ENCODE measurements at regions not wholly inside any gene's neighbourhood (a gene's known extent, or its start where the extent isn't known, plus 50 kb on each side); places are given as distances from the start of the nearest gene placed in this dataset.

GRCh38 chr3:159817126-159817525, 171.5 kb upstream of the IL12A start:
- H3K4me1 ChIP-seq (ENCODE audit: control insufficient read depth in 1 of 2, insufficient read depth in 2 of 2, low read length in 2 of 2), result peaks cover 3 to 7% of the 10 kb centered on the region in 2 donors
- no peak for ATAC-seq (ENCODE audit: low FRiP score)
- no peak overlapping the region for H3K4me3 ChIP-seq (ENCODE audit: low read length in 2 of 2)
- no peaks in the 10 kb centered on the region for H3K27me3 ChIP-seq (ENCODE audit: control insufficient read depth in 1 of 2, insufficient read depth in 2 of 2, low read length in 1 of 2)
- WGBS, 2 donors, result 82 to 86% methylated on average over 6 of the region's 6 CpGs
- no peak for DNase-seq
- no peaks in the 10 kb centered on the region for H3K9me3 ChIP-seq (ENCODE audit: control insufficient read depth, low read length)
- no peaks in the 10 kb centered on the region for H3K36me3 ChIP-seq (ENCODE audit: control insufficient read depth in 1 of 2, insufficient read depth in 2 of 2, low read length in 1 of 2)
- intact Hi-C loops (cut with DNase I), result no loop called here
- no peak overlapping the region for H3K27ac ChIP-seq (ENCODE audit: low read depth in 1 of 2, low read length in 2 of 2)

DNA sequence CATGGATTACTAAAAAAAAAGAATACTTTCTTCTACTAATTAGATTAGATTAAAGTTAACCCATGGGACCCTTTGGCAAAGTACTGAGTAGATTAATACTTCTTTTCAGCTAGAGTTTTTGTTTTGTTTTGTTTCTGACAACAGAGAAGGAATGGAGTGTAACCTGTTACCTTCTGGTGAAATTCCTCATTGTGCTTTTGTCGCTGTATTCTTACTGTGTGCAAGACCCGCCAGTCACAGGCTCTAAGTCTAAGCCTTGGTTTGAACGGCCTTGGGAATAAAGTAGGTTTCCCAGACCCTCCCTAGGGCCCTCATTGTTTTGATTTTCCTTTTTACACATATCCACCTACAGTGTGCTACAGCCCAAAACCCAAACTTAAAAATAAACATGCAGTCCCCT, 171.1 kb upstream of the IL12A start:
- no peaks in the 10 kb centered on the region for H3K9me3 ChIP-seq (ENCODE audit: control insufficient read depth, low read length)
- H3K27ac ChIP-seq (ENCODE audit: low read depth in 1 of 2, low read length in 2 of 2), result no peak overlapping the region
- no peak for ATAC-seq (ENCODE audit: low FRiP score)
- no peaks in the 10 kb centered on the region for H3K36me3 ChIP-seq (ENCODE audit: control insufficient read depth in 1 of 2, insufficient read depth in 2 of 2, low read length in 1 of 2)
- H3K4me1 ChIP-seq (ENCODE audit: control insufficient read depth in 1 of 2, insufficient read depth in 2 of 2, low read length in 2 of 2), result peaks cover 4 to 7% of the 10 kb centered on the region in 2 donors
- no peak overlapping the region for H3K4me3 ChIP-seq (ENCODE audit: low read length in 2 of 2)
- no peaks in the 10 kb centered on the region for H3K27me3 ChIP-seq (ENCODE audit: control insufficient read depth in 1 of 2, insufficient read depth in 2 of 2, low read length in 1 of 2)
- intact Hi-C loops (cut with DNase I), result no loop called here
- DNase-seq, result no peak
- WGBS, 2 donors, result 55 to 65% methylated on average over 3 of the region's 3 CpGs

DNA sequence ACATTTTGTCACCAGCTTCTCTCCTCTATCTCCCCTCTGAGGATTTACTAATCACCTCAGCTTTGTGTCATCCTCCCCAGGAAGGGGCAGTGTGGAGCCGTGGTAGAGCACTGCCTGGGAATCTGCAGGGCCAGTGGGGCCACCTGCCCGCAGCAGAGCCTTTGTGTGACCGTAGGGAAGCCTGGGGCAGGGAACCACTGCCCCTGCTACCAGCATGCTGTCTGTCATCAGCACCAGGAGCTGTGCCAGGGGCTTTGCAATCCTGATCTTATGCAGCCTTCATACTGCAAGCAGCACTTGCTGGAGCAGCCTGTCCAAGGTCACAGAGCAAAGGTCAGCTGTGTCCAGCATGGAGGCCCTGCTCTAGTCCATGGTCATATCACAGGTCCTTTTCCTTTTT, 170.2 kb upstream of the IL12A start:
- no peaks in the 10 kb centered on the region for H3K9me3 ChIP-seq (ENCODE audit: control insufficient read depth, low read length)
- H3K27ac ChIP-seq (ENCODE audit: low read depth in 1 of 2, low read length in 2 of 2), result no peak overlapping the region
- DNase-seq, result no peak
- ATAC-seq (ENCODE audit: low FRiP score), result no peak
- intact Hi-C loops (cut with DNase I), result no loop called here
- peaks cover 8 to 9% of the 10 kb centered on the region in 2 donors for H3K4me1 ChIP-seq (ENCODE audit: control insufficient read depth in 1 of 2, insufficient read depth in 2 of 2, low read length in 2 of 2)
- no peaks in the 10 kb centered on the region for H3K27me3 ChIP-seq (ENCODE audit: control insufficient read depth in 1 of 2, insufficient read depth in 2 of 2, low read length in 1 of 2)
- 60 to 66% methylated on average over 3 of the region's 3 CpGs for WGBS, 2 donors
- H3K4me3 ChIP-seq (ENCODE audit: low read length in 2 of 2), result no peak overlapping the region
- H3K36me3 ChIP-seq (ENCODE audit: control insufficient read depth in 1 of 2, insufficient read depth in 2 of 2, low read length in 1 of 2), result no peaks in the 10 kb centered on the region

DNA sequence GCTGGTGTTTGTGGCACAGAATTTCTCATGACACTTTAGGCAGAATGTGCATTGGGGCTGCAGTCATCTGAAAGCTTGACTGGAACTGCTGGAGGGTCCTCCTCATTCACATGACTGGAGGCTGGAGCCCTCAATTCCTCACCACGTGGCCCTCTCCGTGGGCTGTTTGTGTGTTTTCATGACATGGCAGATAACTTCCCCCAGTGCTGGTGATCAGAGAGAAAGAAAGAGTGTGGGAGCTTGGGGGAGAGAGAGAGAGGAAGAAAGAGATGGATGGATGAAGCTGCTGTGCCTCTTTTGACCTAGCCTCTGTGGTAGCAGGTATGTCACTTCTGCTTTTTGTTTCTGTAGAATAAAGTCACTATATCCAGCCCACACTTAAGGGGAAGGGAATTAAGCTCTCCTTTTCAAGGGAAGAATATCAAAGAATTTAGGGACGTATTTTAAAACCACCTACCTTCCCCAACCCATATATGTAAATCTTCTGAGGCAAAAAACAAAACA, 169.6 kb upstream of the IL12A start:
- peaks cover 8 to 11% of the 10 kb centered on the region in 2 donors for H3K4me1 ChIP-seq (ENCODE audit: control insufficient read depth in 1 of 2, insufficient read depth in 2 of 2, low read length in 2 of 2)
- peak overlapping the region in 1 of 2 donors; percentile 7 for H3K27ac ChIP-seq (ENCODE audit: low read depth in 1 of 2, low read length in 2 of 2)
- no peak for DNase-seq
- H3K36me3 ChIP-seq (ENCODE audit: control insufficient read depth in 1 of 2, insufficient read depth in 2 of 2, low read length in 1 of 2), result no peaks in the 10 kb centered on the region
- no peaks in the 10 kb centered on the region for H3K27me3 ChIP-seq (ENCODE audit: control insufficient read depth in 1 of 2, insufficient read depth in 2 of 2, low read length in 1 of 2)
- intact Hi-C loops (cut with DNase I), result no loop called here
- no peaks in the 10 kb centered on the region for H3K9me3 ChIP-seq (ENCODE audit: control insufficient read depth, low read length)
- no peak overlapping the region for H3K4me3 ChIP-seq (ENCODE audit: low read length in 2 of 2)
- no peak for ATAC-seq (ENCODE audit: low FRiP score)
- WGBS, 2 donors, result 41 to 49% methylated on average over 3 of the region's 3 CpGs

GRCh38 chr3:159819676-159820075, 169.0 kb upstream of the IL12A start:
- ATAC-seq (ENCODE audit: low FRiP score), result no peak
- no peaks in the 10 kb centered on the region for H3K36me3 ChIP-seq (ENCODE audit: control insufficient read depth in 1 of 2, insufficient read depth in 2 of 2, low read length in 1 of 2)
- H3K9me3 ChIP-seq (ENCODE audit: control insufficient read depth, low read length), result no peaks in the 10 kb centered on the region
- no peak overlapping the region for H3K4me3 ChIP-seq (ENCODE audit: low read length in 2 of 2)
- intact Hi-C loops (cut with DNase I), result loop anchor here in 1 of 2 donors (10.0 kb wide), 1 partner anchor 185 kb away; no protein-coding TSS in a partner anchor
- no peak overlapping the region for H3K27ac ChIP-seq (ENCODE audit: low read depth in 1 of 2, low read length in 2 of 2)
- H3K27me3 ChIP-seq (ENCODE audit: control insufficient read depth in 1 of 2, insufficient read depth in 2 of 2, low read length in 1 of 2), result no peaks in the 10 kb centered on the region
- peaks cover 10 to 16% of the 10 kb centered on the region in 2 donors for H3K4me1 ChIP-seq (ENCODE audit: control insufficient read depth in 1 of 2, insufficient read depth in 2 of 2, low read length in 2 of 2)
- no peak for DNase-seq
- WGBS, 2 donors, result 97 to 100% methylated on average over 1 of the region's 1 CpG

- H3K4me1 ChIP-seq (ENCODE audit: control insufficient read depth in 1 of 2, insufficient read depth in 2 of 2, low read length in 2 of 2), result peaks cover 10 to 16% of the 10 kb centered on the region in 2 donors
- WGBS, 2 donors, result 91 to 92% methylated on average over 6 of the region's 6 CpGs
- intact Hi-C loops (cut with DNase I), result loop anchor here in 1 of 2 donors (10.0 kb wide), 1 partner anchor 184 kb away; no protein-coding TSS in a partner anchor
- no peak for ATAC-seq (ENCODE audit: low FRiP score)
- no peak for DNase-seq
- H3K27me3 ChIP-seq (ENCODE audit: control insufficient read depth in 1 of 2, insufficient read depth in 2 of 2, low read length in 1 of 2), result no peaks in the 10 kb centered on the region
- H3K4me3 ChIP-seq (ENCODE audit: low read length in 2 of 2), result no peak overlapping the region
- no peaks in the 10 kb centered on the region for H3K36me3 ChIP-seq (ENCODE audit: control insufficient read depth in 1 of 2, insufficient read depth in 2 of 2, low read length in 1 of 2)
- H3K27ac ChIP-seq (ENCODE audit: low read depth in 1 of 2, low read length in 2 of 2), result no peak overlapping the region
- no peaks in the 10 kb centered on the region for H3K9me3 ChIP-seq (ENCODE audit: control insufficient read depth, low read length)
Observed at GRCh38 chr3:159821110-159821509, 167.5 kb upstream of the IL12A start.

GRCh38 chr3:159821736-159822135, 166.9 kb upstream of the IL12A start:
- ATAC-seq (ENCODE audit: low FRiP score) (no peak), DNase-seq (no peak)
- intact Hi-C loops (cut with DNase I), result loop anchor here in 1 of 2 donors (10.0 kb wide), 1 partner anchor 183 kb away; no protein-coding TSS in a partner anchor
- Histone ChIP-seq H3K36me3 (ENCODE audit: control insufficient read depth in 1 of 2, insufficient read depth in 2 of 2, low read length in 1 of 2) (no peaks in the 10 kb centered on the region), H3K4me1 (ENCODE audit: control insufficient read depth in 1 of 2, insufficient read depth in 2 of 2, low read length in 2 of 2) (peaks cover 10 to 16% of the 10 kb centered on the region in 2 donors), H3K4me3 (ENCODE audit: low read length in 2 of 2) (no peak overlapping the region), H3K27ac (ENCODE audit: low read depth in 1 of 2, low read length in 2 of 2) (no peak overlapping the region), H3K9me3 (ENCODE audit: control insufficient read depth, low read length) (no peaks in the 10 kb centered on the region), H3K27me3 (ENCODE audit: control insufficient read depth in 1 of 2, insufficient read depth in 2 of 2, low read length in 1 of 2) (no peaks in the 10 kb centered on the region)
- 93 to 94% methylated on average over 5 of the region's 5 CpGs for WGBS, 2 donors

GRCh38 chr3:159823780-159824179, 164.9 kb upstream of the IL12A start:
- Histone ChIP-seq H3K4me1 (ENCODE audit: control insufficient read depth in 1 of 2, insufficient read depth in 2 of 2, low read length in 2 of 2) (peaks cover 9 to 16% of the 10 kb centered on the region in 2 donors), H3K27ac (ENCODE audit: low read depth in 1 of 2, low read length in 2 of 2) (no peak overlapping the region), H3K27me3 (ENCODE audit: control insufficient read depth in 1 of 2, insufficient read depth in 2 of 2, low read length in 1 of 2) (no peaks in the 10 kb centered on the region), H3K4me3 (ENCODE audit: low read length in 2 of 2) (no peak overlapping the region), H3K9me3 (ENCODE audit: control insufficient read depth, low read length) (no peaks in the 10 kb centered on the region), H3K36me3 (ENCODE audit: control insufficient read depth in 1 of 2, insufficient read depth in 2 of 2, low read length in 1 of 2) (no peaks in the 10 kb centered on the region)
- ATAC-seq (ENCODE audit: low FRiP score), result no peak
- WGBS, 2 donors, result 85 to 89% methylated on average over 3 of the region's 3 CpGs
- intact Hi-C loops (cut with DNase I), result loop anchor here in 1 of 2 donors (10.0 kb wide), 1 partner anchor 181 kb away; no protein-coding TSS in a partner anchor
- no peak for DNase-seq

- no peaks in the 10 kb centered on the region for H3K9me3 ChIP-seq (ENCODE audit: control insufficient read depth, low read length)
- H3K4me1 ChIP-seq (ENCODE audit: control insufficient read depth in 1 of 2, insufficient read depth in 2 of 2, low read length in 2 of 2), result peaks cover 10 to 14% of the 10 kb centered on the region in 2 donors
- no peak overlapping the region for H3K27ac ChIP-seq (ENCODE audit: low read depth in 1 of 2, low read length in 2 of 2)
- intact Hi-C loops (cut with DNase I), result loop anchor here in 1 of 2 donors (10.0 kb wide), 1 partner anchor 180 kb away; no protein-coding TSS in a partner anchor
- no peaks in the 10 kb centered on the region for H3K27me3 ChIP-seq (ENCODE audit: control insufficient read depth in 1 of 2, insufficient read depth in 2 of 2, low read length in 1 of 2)
- H3K4me3 ChIP-seq (ENCODE audit: low read length in 2 of 2), result no peak overlapping the region
- no peak for DNase-seq
- 4 to 8% methylated on average over 2 of the region's 2 CpGs for WGBS, 2 donors
- no peaks in the 10 kb centered on the region for H3K36me3 ChIP-seq (ENCODE audit: control insufficient read depth in 1 of 2, insufficient read depth in 2 of 2, low read length in 1 of 2)
- peak; percentile 33 for ATAC-seq (ENCODE audit: low FRiP score)
Observed at GRCh38 chr3:159824333-159824732, 164.3 kb upstream of the IL12A start.
